ENCODE measurements at regions not wholly inside any gene's neighbourhood (a gene's known extent, or its start where the extent isn't known, plus 50 kb on each side); places are given as distances from the start of the nearest gene placed in this dataset.

GRCh38 chr9:2281031-2281802, 266.1 kb downstream of the SMARCA2 start:
- DNase-seq (ENCODE audit: low read depth) = peak; percentile 61
- no peak overlapping the region for H3K4me3 ChIP-seq (ENCODE audit: low read depth, low read length)
- TF ChIP-seq CTCF (IDR thresholded peaks at IDR 0.05; ENCODE audit: insufficient read depth, low read length) = no peak

- TF ChIP-seq CTCF (IDR thresholded peaks at IDR 0.05; ENCODE audit: insufficient read depth, low read length) = no peak
- peak; percentile 72 for DNase-seq (ENCODE audit: low read depth)
- H3K4me3 ChIP-seq (ENCODE audit: low read depth, low read length) = no peak overlapping the region
Measured at GRCh38 chr9:2281803-2282185, 266.6 kb downstream of the SMARCA2 start.

GRCh38 chr9:2284770-2285169, 269.6 kb downstream of the SMARCA2 start:
- no peak for TF ChIP-seq CTCF (IDR thresholded peaks at IDR 0.05; ENCODE audit: insufficient read depth, low read length)
- no peak overlapping the region for H3K4me3 ChIP-seq (ENCODE audit: low read depth, low read length)
- no peak for DNase-seq (ENCODE audit: low read depth)

- no peak for TF ChIP-seq CTCF (IDR thresholded peaks at IDR 0.05; ENCODE audit: insufficient read depth, low read length)
- no peak for DNase-seq (ENCODE audit: low read depth)
- no peak overlapping the region for H3K4me3 ChIP-seq (ENCODE audit: low read depth, low read length)
Measured at GRCh38 chr9:2285416-2286332, 270.5 kb downstream of the SMARCA2 start.

GRCh38 chr9:2286333-2286705, 271.2 kb downstream of the SMARCA2 start:
- H3K4me3 ChIP-seq (ENCODE audit: low read depth, low read length) = no peak overlapping the region
- no peak for TF ChIP-seq CTCF (IDR thresholded peaks at IDR 0.05; ENCODE audit: insufficient read depth, low read length)
- DNase-seq (ENCODE audit: low read depth) = no peak

- no peak overlapping the region for H3K4me3 ChIP-seq (ENCODE audit: low read depth, low read length)
- DNase-seq (ENCODE audit: low read depth) = no peak
- no peak for TF ChIP-seq CTCF (IDR thresholded peaks at IDR 0.05; ENCODE audit: insufficient read depth, low read length)
Measured at GRCh38 chr9:2286825-2287455, 271.8 kb downstream of the SMARCA2 start.
